ENCODE measurements at regions not wholly inside any gene's neighbourhood (a gene's known extent, or its start where the extent isn't known, plus 50 kb on each side); places are given as distances from the start of the nearest gene placed in this dataset.
"Not testable (repeated sequence)": the region's sequence is repeated elsewhere in the genome, so short reads cannot be mapped to it uniquely, and the experiment has no call there.

- no peak for DNase-seq
These were observed 718.8 kb downstream of the MAT2B start for GRCh38 chr5:164224236-164224635.

GRCh38 chr5:164224772-164225171 is 719.4 kb downstream of the MAT2B start:
- no peak for DNase-seq

GRCh38 chr5:164230341-164230740 is 724.9 kb downstream of the MAT2B start:
- DNase-seq = no peak

GRCh38 chr5:164233791-164234190 is 728.4 kb downstream of the MAT2B start:
- no peak for DNase-seq

- DNase-seq = no peak
These were observed 728.9 kb downstream of the MAT2B start for GRCh38 chr5:164234321-164234720.

GRCh38 chr5:164235300-164235891 is 730.0 kb downstream of the MAT2B start:
- no peak for DNase-seq

GRCh38 chr5:164237486-164237885 is 732.1 kb downstream of the MAT2B start:
- no peak for DNase-seq

GRCh38 chr5:164251781-164252180 is 746.4 kb downstream of the MAT2B start:
- DNase-seq = not testable (repeated sequence)

GRCh38 chr5:164253764-164254163 is 748.3 kb downstream of the MAT2B start:
- DNase-seq = no peak

- no peak for DNase-seq
These were observed 750.3 kb downstream of the MAT2B start for GRCh38 chr5:164255598-164256213.

GRCh38 chr5:164256351-164256750 is 750.9 kb downstream of the MAT2B start:
- DNase-seq = no peak

- no peak for DNase-seq
These were observed 751.5 kb downstream of the MAT2B start for GRCh38 chr5:164256954-164257353.

GRCh38 chr5:164265566-164265965 is 760.1 kb downstream of the MAT2B start:
- no peak for DNase-seq

- no peak for DNase-seq
These were observed 761.2 kb downstream of the MAT2B start for GRCh38 chr5:164266571-164266970.

- DNase-seq = no peak
These were observed 772.3 kb downstream of the MAT2B start for GRCh38 chr5:164277720-164278119.

- DNase-seq = no peak
These were observed 784.1 kb downstream of the MAT2B start for GRCh38 chr5:164289526-164289925.

- DNase-seq = no peak
These were observed 791.2 kb downstream of the MAT2B start for GRCh38 chr5:164296603-164297080.

GRCh38 chr5:164298165-164298564 is 792.7 kb downstream of the MAT2B start:
- no peak for DNase-seq

- no peak for DNase-seq
These were observed 794.9 kb downstream of the MAT2B start for GRCh38 chr5:164300295-164300694.

GRCh38 chr5:164301136-164301535 is 795.7 kb downstream of the MAT2B start:
- DNase-seq = no peak

GRCh38 chr5:164301708-164302107 is 796.3 kb downstream of the MAT2B start:
- DNase-seq = no peak

GRCh38 chr5:164302533-164303235 is 797.3 kb downstream of the MAT2B start:
- DNase-seq = no peak

GRCh38 chr5:164303646-164304215 is 798.3 kb downstream of the MAT2B start:
- no peak for DNase-seq

- no peak for DNase-seq
These were observed 801.2 kb downstream of the MAT2B start for GRCh38 chr5:164306662-164307061.
